ENCODE measurements at regions not wholly inside any gene's neighbourhood (a gene's known extent, or its start where the extent isn't known, plus 50 kb on each side); places are given as distances from the start of the nearest gene placed in this dataset.

- Histone ChIP-seq H3K9me3 (no peaks in the 10 kb centered on the region), H3K36me3 (no peaks in the 10 kb centered on the region), H3K4me3 (no peak overlapping the region), H3K27me3 (replicated peaks; ENCODE audit: insufficient read depth) (no peaks in the 10 kb centered on the region), H3K27ac (no peak overlapping the region), H3K4me1 (replicated peaks) (no peaks in the 10 kb centered on the region)
- TF ChIP-seq POLR2A (IDR thresholded peaks at IDR 0.05), result no peak
- no peak for TF ChIP-seq POLR2AphosphoS5 (IDR thresholded peaks at IDR 0.05)
- TF ChIP-seq, protein P1, sequence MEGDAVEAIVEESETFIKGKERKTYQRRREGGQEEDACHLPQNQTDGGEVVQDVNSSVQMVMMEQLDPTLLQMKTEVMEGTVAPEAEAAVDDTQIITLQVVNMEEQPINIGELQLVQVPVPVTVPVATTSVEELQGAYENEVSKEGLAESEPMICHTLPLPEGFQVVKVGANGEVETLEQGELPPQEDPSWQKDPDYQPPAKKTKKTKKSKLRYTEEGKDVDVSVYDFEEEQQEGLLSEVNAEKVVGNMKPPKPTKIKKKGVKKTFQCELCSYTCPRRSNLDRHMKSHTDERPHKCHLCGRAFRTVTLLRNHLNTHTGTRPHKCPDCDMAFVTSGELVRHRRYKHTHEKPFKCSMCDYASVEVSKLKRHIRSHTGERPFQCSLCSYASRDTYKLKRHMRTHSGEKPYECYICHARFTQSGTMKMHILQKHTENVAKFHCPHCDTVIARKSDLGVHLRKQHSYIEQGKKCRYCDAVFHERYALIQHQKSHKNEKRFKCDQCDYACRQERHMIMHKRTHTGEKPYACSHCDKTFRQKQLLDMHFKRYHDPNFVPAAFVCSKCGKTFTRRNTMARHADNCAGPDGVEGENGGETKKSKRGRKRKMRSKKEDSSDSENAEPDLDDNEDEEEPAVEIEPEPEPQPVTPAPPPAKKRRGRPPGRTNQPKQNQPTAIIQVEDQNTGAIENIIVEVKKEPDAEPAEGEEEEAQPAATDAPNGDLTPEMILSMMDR (IDR thresholded peaks at IDR 0.05), result no peak
- intact Hi-C loops (cut with DNase I), result no loop called here
- 86% methylated on average over 4 of the region's 4 CpGs for WGBS
- DNase-seq (ENCODE audit: low spot score), result no peak
Observed at GRCh38 chr20:52290569-52290968, 99.0 kb upstream of the ZFP64 start.

- Histone ChIP-seq H3K9me3 (no peaks in the 10 kb centered on the region), H3K27me3 (replicated peaks; ENCODE audit: insufficient read depth) (no peaks in the 10 kb centered on the region), H3K4me3 (no peak overlapping the region), H3K4me1 (replicated peaks) (no peaks in the 10 kb centered on the region), H3K36me3 (no peaks in the 10 kb centered on the region), H3K27ac (no peak overlapping the region)
- DNase-seq (ENCODE audit: low spot score), result no peak
- WGBS, result 70% methylated on average over 3 of the region's 3 CpGs
- TF ChIP-seq, protein P1 (IDR thresholded peaks at IDR 0.05), result no peak
- no peak for TF ChIP-seq POLR2A (IDR thresholded peaks at IDR 0.05)
- no peak for TF ChIP-seq POLR2AphosphoS5 (IDR thresholded peaks at IDR 0.05)
- intact Hi-C loops (cut with DNase I), result no loop called here
Observed at GRCh38 chr20:52289956-52290565, 98.5 kb upstream of the ZFP64 start.

DNA sequence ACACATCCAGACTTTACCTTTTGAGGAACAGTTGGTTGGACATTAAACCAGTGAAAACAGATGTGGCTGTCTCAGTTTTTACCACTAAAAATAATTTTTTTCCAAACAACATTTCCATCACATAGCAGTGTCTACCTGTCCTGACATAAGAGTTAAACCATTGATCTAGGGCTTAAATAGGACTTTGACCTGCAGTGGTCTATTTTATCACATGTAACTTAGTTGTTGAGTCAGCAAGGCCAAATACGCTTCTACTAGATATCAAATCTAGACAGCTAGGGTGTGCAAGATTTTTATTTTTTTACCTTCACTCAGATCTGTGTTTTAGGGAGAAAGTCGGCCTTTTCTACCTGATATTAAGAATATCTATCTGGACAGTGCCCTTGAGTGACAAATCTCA is 88.8 kb upstream of the ZFP64 start:
- Histone ChIP-seq H3K4me1 (replicated peaks) (no peaks in the 10 kb centered on the region), H3K9me3 (no peaks in the 10 kb centered on the region), H3K27ac (no peak overlapping the region), H3K36me3 (no peaks in the 10 kb centered on the region), H3K4me3 (no peak overlapping the region), H3K27me3 (replicated peaks; ENCODE audit: insufficient read depth) (no peaks in the 10 kb centered on the region)
- intact Hi-C loops (cut with DNase I), result no loop called here
- WGBS, result 97% methylated on average over 2 of the region's 2 CpGs
- TF ChIP-seq, protein P1 (IDR thresholded peaks at IDR 0.05), result no peak
- TF ChIP-seq POLR2A (IDR thresholded peaks at IDR 0.05) (no peak), POLR2AphosphoS5 (IDR thresholded peaks at IDR 0.05) (no peak)
- DNase-seq (ENCODE audit: low spot score), result no peak

GRCh38 chr20:52279706-52280105 is 88.1 kb upstream of the ZFP64 start:
- TF ChIP-seq POLR2AphosphoS5 (IDR thresholded peaks at IDR 0.05) (no peak), POLR2A (IDR thresholded peaks at IDR 0.05) (no peak)
- TF ChIP-seq, protein P1 (IDR thresholded peaks at IDR 0.05), result no peak
- Histone ChIP-seq H3K4me3 (no peak overlapping the region), H3K36me3 (no peaks in the 10 kb centered on the region), H3K27ac (no peak overlapping the region), H3K27me3 (replicated peaks; ENCODE audit: insufficient read depth) (no peaks in the 10 kb centered on the region), H3K4me1 (replicated peaks) (no peaks in the 10 kb centered on the region), H3K9me3 (no peaks in the 10 kb centered on the region)
- DNase-seq (ENCODE audit: low spot score), result no peak
- WGBS, result 53% methylated on average over 2 of the region's 2 CpGs
- intact Hi-C loops (cut with DNase I), result no loop called here

GRCh38 chr20:52275181-52275691 is 83.7 kb upstream of the ZFP64 start:
- H3K27me3 ChIP-seq (replicated peaks; ENCODE audit: insufficient read depth), result no peaks in the 10 kb centered on the region
- no peak overlapping the region for H3K27ac ChIP-seq
- TF ChIP-seq POLR2A (IDR thresholded peaks at IDR 0.05), result no peak
- TF ChIP-seq, protein P1 (IDR thresholded peaks at IDR 0.05), result no peak
- no peak for TF ChIP-seq POLR2AphosphoS5 (IDR thresholded peaks at IDR 0.05)
- no peaks in the 10 kb centered on the region for H3K9me3 ChIP-seq
- H3K4me3 ChIP-seq, result no peak overlapping the region
- H3K36me3 ChIP-seq, result no peaks in the 10 kb centered on the region
- DNase-seq (ENCODE audit: low spot score), result no peak
- no peaks in the 10 kb centered on the region for H3K4me1 ChIP-seq (replicated peaks)
- WGBS, result 45% methylated on average over 3 of the region's 3 CpGs
- intact Hi-C loops (cut with DNase I), result no loop called here

All from prostate gland (tissue), 2 donors.